ENCODE measurements at regions not wholly inside any gene's neighbourhood (a gene's known extent, or its start where the extent isn't known, plus 50 kb on each side); places are given as distances from the start of the nearest gene placed in this dataset.

DNA sequence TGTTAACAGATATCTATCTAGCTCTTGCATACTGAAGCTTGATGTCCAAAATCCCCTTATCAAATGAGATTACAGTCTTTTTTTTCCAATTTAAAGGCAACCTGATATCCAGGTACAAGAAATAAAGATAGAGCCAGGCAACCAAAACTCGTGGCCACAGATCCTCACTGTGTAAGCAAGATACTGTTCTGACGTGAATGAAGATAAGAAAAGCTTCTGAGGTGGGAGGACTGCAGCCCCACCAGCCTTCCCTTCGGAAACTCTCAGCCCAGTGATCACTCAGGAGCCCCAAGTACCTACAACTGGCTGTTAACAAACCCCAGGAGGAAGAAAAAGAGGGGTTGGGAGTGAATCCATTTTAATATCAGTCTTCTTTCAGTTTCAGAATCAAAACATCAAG, 191.6 kb downstream of the EFNB2 start:
- no peak for TF ChIP-seq POLR2AphosphoS5 (IDR thresholded peaks at IDR 0.05; ENCODE audit: borderline replicate concordance, low read depth, low read length)
- TF ChIP-seq EZH2 (IDR thresholded peaks at IDR 0.05) = no peak
- TF ChIP-seq FOXP2 (optimal IDR thresholded peaks at IDR 0.05; ENCODE audit: control extremely low read depth, extremely low read length, insufficient read depth) = no peak
- DNase-seq (ENCODE audit: low read depth, low spot score) = no peak
- no peaks in the 10 kb centered on the region for H3K9me3 ChIP-seq (ENCODE audit: low read depth, low read length)
- H3K27ac ChIP-seq = no peak overlapping the region
- H3K9ac ChIP-seq (ENCODE audit: insufficient read length) = no peak overlapping the region
- no peaks in the 10 kb centered on the region for H3K36me3 ChIP-seq (ENCODE audit: insufficient read depth, low read length)
- H3K4me3 ChIP-seq = no peak overlapping the region

DNA sequence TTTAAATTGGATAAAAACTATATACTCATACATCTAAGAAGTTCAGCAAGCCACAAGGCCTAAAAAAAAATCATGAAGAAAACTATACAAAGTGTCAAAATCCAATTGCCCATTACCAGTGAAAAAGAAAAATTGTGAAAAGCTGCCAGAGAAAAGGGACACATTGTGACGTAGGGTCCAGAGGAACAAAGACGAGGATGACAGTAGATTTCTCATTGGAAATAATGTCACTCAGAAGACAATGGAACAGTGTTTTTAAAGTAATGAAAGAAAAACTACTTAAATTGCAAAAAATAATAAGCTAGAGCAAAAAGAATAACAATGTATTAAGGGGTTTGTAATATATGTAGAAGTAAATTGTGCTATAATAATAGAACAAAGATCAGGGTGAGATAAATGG, 195.2 kb downstream of the EFNB2 start:
- DNase-seq (ENCODE audit: low read depth, low spot score) = no peak
- Histone ChIP-seq H3K9me3 (ENCODE audit: low read depth, low read length) (no peaks in the 10 kb centered on the region), H3K4me3 (no peak overlapping the region), H3K9ac (ENCODE audit: insufficient read length) (no peak overlapping the region), H3K36me3 (ENCODE audit: insufficient read depth, low read length) (no peaks in the 10 kb centered on the region), H3K27ac (no peak overlapping the region)
- no peak for TF ChIP-seq POLR2AphosphoS5 (IDR thresholded peaks at IDR 0.05; ENCODE audit: borderline replicate concordance, low read depth, low read length)
- TF ChIP-seq FOXP2 (optimal IDR thresholded peaks at IDR 0.05; ENCODE audit: control extremely low read depth, extremely low read length, insufficient read depth) = no peak
- TF ChIP-seq EZH2 (IDR thresholded peaks at IDR 0.05) = no peak

DNA sequence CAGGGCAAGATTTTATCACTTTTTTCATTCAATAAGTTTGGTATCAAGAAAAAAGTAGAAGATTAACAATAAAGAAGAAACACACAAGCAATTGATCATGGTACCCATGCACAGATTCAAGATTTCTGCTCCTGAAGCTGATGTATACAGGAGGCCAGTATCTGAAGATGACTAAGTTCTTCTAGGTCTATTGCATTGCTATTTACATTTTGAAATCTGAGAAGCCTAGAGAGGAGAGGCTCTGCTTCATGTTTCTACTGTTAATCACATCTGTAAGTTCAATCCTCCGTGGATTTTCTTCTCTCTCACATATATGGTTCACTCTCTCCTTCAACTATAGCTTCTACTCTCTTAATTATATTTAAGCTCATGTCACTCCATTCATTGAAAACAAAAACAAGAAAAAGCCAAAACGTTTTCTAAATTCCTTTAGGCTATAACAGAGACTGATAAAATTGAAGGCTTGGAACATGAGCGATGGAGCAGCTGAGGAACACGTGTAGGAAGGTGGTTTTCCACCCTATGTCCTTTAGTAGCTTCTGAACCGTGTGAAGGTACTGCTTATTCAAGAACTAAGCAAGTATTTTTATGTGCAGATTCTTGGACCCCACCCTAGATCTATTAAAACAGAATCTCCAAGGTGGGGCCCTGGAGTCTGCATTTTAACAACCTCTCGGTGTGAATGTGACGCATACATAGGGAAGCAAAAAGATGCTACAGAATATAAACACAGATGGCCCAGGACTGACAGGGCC, 198.2 kb downstream of the EFNB2 start:
- DNase-seq (ENCODE audit: low read depth, low spot score) = no peak
- no peak overlapping the region for H3K4me3 ChIP-seq
- H3K9ac ChIP-seq (ENCODE audit: insufficient read length) = no peak overlapping the region
- TF ChIP-seq POLR2AphosphoS5 (IDR thresholded peaks at IDR 0.05; ENCODE audit: borderline replicate concordance, low read depth, low read length) (no peak), FOXP2 (optimal IDR thresholded peaks at IDR 0.05; ENCODE audit: control extremely low read depth, extremely low read length, insufficient read depth) (no peak), EZH2 (IDR thresholded peaks at IDR 0.05) (no peak)
- H3K27ac ChIP-seq = no peak overlapping the region
- H3K9me3 ChIP-seq (ENCODE audit: low read depth, low read length) = no peaks in the 10 kb centered on the region
- no peaks in the 10 kb centered on the region for H3K36me3 ChIP-seq (ENCODE audit: insufficient read depth, low read length)

DNA sequence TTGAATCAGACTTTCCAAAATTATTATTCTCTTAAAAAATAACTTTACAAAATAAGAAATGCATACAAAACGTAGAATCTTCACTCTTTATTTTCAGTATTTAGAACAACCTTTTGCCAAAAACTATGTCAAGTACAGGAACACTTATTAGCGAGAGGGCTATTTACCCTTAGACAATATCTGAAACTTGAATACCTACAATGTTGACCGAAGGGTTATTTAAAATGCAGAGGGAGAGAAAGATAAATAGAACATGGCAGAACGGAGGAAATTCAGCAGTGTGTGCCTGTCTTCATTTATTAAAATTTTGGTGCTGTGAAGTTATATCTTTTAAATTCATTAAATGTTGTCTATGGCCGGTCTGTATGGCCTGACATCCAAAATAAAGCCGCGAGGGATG, 198.8 kb downstream of the EFNB2 start:
- H3K27ac ChIP-seq = no peak overlapping the region
- TF ChIP-seq FOXP2 (optimal IDR thresholded peaks at IDR 0.05; ENCODE audit: control extremely low read depth, extremely low read length, insufficient read depth) (no peak), EZH2 (IDR thresholded peaks at IDR 0.05) (no peak), POLR2AphosphoS5 (IDR thresholded peaks at IDR 0.05; ENCODE audit: borderline replicate concordance, low read depth, low read length) (no peak)
- DNase-seq (ENCODE audit: low read depth, low spot score) = no peak
- H3K4me3 ChIP-seq = no peak overlapping the region
- H3K9ac ChIP-seq (ENCODE audit: insufficient read length) = no peak overlapping the region
- H3K36me3 ChIP-seq (ENCODE audit: insufficient read depth, low read length) = no peaks in the 10 kb centered on the region
- H3K9me3 ChIP-seq (ENCODE audit: low read depth, low read length) = no peaks in the 10 kb centered on the region

DNA sequence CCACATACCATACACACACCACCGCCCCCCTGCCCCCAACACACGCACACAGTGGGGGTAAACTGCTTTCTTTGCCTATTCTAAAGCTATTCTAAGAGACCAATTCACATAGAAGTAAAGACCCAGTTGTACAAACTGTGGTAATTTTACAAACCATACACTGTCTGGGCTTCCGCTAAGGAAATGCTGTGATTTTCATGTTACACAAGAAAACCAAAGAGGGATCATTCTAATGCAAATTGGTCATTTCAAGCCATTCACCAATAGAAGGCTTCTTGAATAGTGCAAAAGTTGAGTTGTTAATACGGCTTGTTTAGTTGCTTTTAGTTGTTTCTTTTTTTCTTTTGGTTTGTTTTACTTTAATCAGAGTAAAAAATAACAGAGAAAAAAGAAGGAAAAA, 202.8 kb downstream of the EFNB2 start:
- Histone ChIP-seq H3K9ac (ENCODE audit: insufficient read length) (no peak overlapping the region), H3K4me3 (no peak overlapping the region), H3K27ac (no peak overlapping the region), H3K9me3 (ENCODE audit: low read depth, low read length) (no peaks in the 10 kb centered on the region), H3K36me3 (ENCODE audit: insufficient read depth, low read length) (no peaks in the 10 kb centered on the region)
- TF ChIP-seq EZH2 (IDR thresholded peaks at IDR 0.05) (no peak), POLR2AphosphoS5 (IDR thresholded peaks at IDR 0.05; ENCODE audit: borderline replicate concordance, low read depth, low read length) (no peak), FOXP2 (optimal IDR thresholded peaks at IDR 0.05; ENCODE audit: control extremely low read depth, extremely low read length, insufficient read depth) (no peak)
- DNase-seq (ENCODE audit: low read depth, low spot score) = no peak

DNA sequence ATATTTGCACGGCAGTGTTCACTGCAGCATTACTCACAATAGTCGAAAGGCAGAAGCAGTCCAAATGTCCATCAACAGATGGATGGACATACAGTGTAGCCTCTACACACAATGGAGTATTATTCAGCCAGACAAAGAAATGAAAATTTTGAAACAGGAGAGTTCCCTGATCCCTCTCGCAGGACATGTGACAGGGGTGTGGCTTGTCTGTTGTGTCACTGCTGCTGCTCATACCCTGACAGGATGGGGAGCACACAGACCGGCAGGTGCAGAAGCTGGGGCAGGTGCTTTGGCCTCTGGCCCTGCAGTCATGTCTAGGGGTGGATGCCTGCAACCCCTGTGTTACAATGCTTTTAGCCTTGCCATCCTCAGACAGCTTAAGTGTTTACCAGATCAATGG, 204.3 kb downstream of the EFNB2 start:
- Histone ChIP-seq H3K36me3 (ENCODE audit: insufficient read depth, low read length) (no peaks in the 10 kb centered on the region), H3K4me3 (no peak overlapping the region), H3K9me3 (ENCODE audit: low read depth, low read length) (no peaks in the 10 kb centered on the region), H3K27ac (no peak overlapping the region), H3K9ac (ENCODE audit: insufficient read length) (no peak overlapping the region)
- TF ChIP-seq POLR2AphosphoS5 (IDR thresholded peaks at IDR 0.05; ENCODE audit: borderline replicate concordance, low read depth, low read length) = no peak
- no peak for TF ChIP-seq FOXP2 (optimal IDR thresholded peaks at IDR 0.05; ENCODE audit: control extremely low read depth, extremely low read length, insufficient read depth)
- no peak for TF ChIP-seq EZH2 (IDR thresholded peaks at IDR 0.05)
- DNase-seq (ENCODE audit: low read depth, low spot score) = no peak

DNA sequence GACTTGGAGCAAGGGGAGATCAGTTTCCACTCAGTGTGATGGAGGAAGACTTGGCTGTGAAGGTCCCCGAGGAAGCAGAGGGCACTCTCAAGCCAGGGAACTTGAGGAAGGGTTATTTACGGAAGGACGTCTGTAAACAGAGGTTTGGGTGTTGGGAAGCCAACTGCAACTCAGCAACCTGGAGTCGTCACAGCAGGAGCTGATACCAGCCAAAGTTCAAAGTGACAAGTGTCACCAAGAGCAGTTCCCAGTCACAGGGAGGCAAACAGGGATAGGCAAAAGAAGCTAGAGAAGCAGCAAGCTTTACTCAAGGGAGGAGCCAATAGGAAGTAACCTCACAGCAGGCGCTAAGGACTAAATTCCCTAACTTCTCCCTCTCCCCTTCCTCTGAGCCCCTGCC, 205.5 kb downstream of the EFNB2 start:
- no peak for DNase-seq (ENCODE audit: low read depth, low spot score)
- H3K9ac ChIP-seq (ENCODE audit: insufficient read length) = no peak overlapping the region
- H3K4me3 ChIP-seq = no peak overlapping the region
- TF ChIP-seq EZH2 (IDR thresholded peaks at IDR 0.05) = no peak
- no peak for TF ChIP-seq POLR2AphosphoS5 (IDR thresholded peaks at IDR 0.05; ENCODE audit: borderline replicate concordance, low read depth, low read length)
- no peak for TF ChIP-seq FOXP2 (optimal IDR thresholded peaks at IDR 0.05; ENCODE audit: control extremely low read depth, extremely low read length, insufficient read depth)
- H3K9me3 ChIP-seq (ENCODE audit: low read depth, low read length) = no peaks in the 10 kb centered on the region
- H3K36me3 ChIP-seq (ENCODE audit: insufficient read depth, low read length) = no peaks in the 10 kb centered on the region
- H3K27ac ChIP-seq = no peak overlapping the region

DNA sequence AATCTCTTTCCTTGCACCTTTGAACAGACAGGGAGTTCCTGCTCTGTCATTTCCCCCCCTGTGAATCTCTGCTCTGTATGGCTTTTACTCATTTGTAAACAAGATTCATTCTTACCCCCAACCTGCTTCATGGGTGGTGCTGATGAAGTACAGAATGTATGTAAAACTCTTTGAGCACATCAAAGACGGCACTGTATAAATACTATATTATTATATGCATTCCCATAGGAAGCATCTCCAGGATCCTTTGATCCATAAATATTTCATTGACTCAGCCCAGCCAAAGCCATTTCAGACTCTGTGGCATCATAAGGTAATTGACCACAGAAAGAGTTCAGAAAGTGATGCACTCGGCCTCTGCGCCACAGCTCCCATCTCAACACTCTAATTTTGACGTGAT, 208.7 kb downstream of the EFNB2 start:
- Histone ChIP-seq H3K36me3 (ENCODE audit: insufficient read depth, low read length) (no peaks in the 10 kb centered on the region), H3K9ac (ENCODE audit: insufficient read length) (no peak overlapping the region), H3K4me3 (no peak overlapping the region), H3K27ac (no peak overlapping the region), H3K9me3 (ENCODE audit: low read depth, low read length) (no peaks in the 10 kb centered on the region)
- DNase-seq (ENCODE audit: low read depth, low spot score) = no peak
- no peak for TF ChIP-seq POLR2AphosphoS5 (IDR thresholded peaks at IDR 0.05; ENCODE audit: borderline replicate concordance, low read depth, low read length)
- TF ChIP-seq FOXP2 (optimal IDR thresholded peaks at IDR 0.05; ENCODE audit: control extremely low read depth, extremely low read length, insufficient read depth) = no peak

DNA sequence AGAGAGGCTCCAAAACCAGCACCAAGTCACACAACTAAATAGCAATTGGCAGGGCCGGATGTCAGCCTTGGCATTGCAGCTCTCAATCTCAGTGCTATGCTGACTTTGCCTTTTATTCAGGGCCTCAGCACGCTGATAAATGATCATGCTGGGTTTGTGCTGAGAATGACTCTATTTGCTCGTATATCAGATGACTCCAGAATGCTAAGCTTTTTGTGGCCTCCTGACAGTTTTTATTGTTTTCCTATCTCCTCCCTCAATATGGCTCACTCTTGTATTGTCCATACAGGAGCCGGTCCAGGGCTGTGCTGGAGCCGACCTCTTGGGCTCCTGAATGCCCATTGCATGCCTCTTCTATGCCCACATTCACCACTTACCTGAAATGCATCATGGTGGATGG, 211.0 kb downstream of the EFNB2 start:
- H3K9ac ChIP-seq (ENCODE audit: insufficient read length) = no peak overlapping the region
- no peak overlapping the region for H3K27ac ChIP-seq
- no peaks in the 10 kb centered on the region for H3K9me3 ChIP-seq (ENCODE audit: low read depth, low read length)
- H3K36me3 ChIP-seq (ENCODE audit: insufficient read depth, low read length) = no peaks in the 10 kb centered on the region
- no peak for DNase-seq (ENCODE audit: low read depth, low spot score)
- TF ChIP-seq FOXP2 (optimal IDR thresholded peaks at IDR 0.05; ENCODE audit: control extremely low read depth, extremely low read length, insufficient read depth) (no peak), EZH2 (IDR thresholded peaks at IDR 0.05) (no peak), POLR2AphosphoS5 (IDR thresholded peaks at IDR 0.05; ENCODE audit: borderline replicate concordance, low read depth, low read length) (no peak)
- H3K4me3 ChIP-seq = no peak overlapping the region

All from SK-N-MC (cell line).